Naive thymus-derived CD4-positive, alpha-beta T cell (primary cell): ENCODE measurements at regions not wholly inside any gene's neighbourhood (a gene's known extent, or its start where the extent isn't known, plus 50 kb on each side); places are given as distances from the start of the nearest gene placed in this dataset.
A peak's percentile ranks its signal among the peaks of the same experiment; 100 is the strongest.

Experiments used
- ATAC-seq: fragments of 150-1000 bp; cut with Tn5 transposase; 2 replicates; pipeline ENCODE4 v1.10.0; 2021; ENCODE audit warnings: mild to moderate bottlenecking, moderate library complexity
- CTCF ChIA-PET: fragments of 350-600 bp; sonication (Branson Sonifier 250); formaldehyde crosslinking; loops from one replicate; lab custom pipeline; 2021; ENCODE audit warnings: antibody characterized with exemption; lab: Charles Lee
- POLR2A ChIA-PET: fragments of 350-600 bp; sonication (Branson Sonifier 250); formaldehyde crosslinking; loops from one replicate; lab custom pipeline; 2021; ENCODE audit warnings: antibody characterized with exemption, inconsistent platforms; lab: Charles Lee
- DNase-seq, 9 donors: peaks; one replicate each; pipeline versions ENCODE4 v3.0.0 to v3.0.0-alpha.2; 2020 to 2022; ENCODE audit warnings: mixed read lengths in 1 of 9
- H3K27ac ChIP-seq: one replicate; pipeline ENCODE4 v1.7.0; 2013; ENCODE audit warnings: mild to moderate bottlenecking, low read depth, low read length, moderate library complexity
- H3K27me3 ChIP-seq, 2 donors: one replicate each; pipeline ENCODE4 v1.7.0; 2013; ENCODE audit warnings: low read length in 2 of 2, mild to moderate bottlenecking in 2 of 2, moderate library complexity in 2 of 2; ENCODE audit not compliant: control insufficient read depth in 2 of 2, insufficient read depth in 2 of 2
- H3K36me3 ChIP-seq, 3 experiments: 1 replicate in 2 of 3; 2 replicates in 1 of 3; pipeline ENCODE4 v1.7.0; 2013; ENCODE audit warnings: low read length in 3 of 3, mild to moderate bottlenecking in 3 of 3, moderate library complexity in 1 of 3; ENCODE audit not compliant: insufficient read depth in 3 of 3, control insufficient read depth in 2 of 3
- H3K4me1 ChIP-seq, 2 donors: one replicate each; pipeline ENCODE4 v1.7.0; 2013; ENCODE audit warnings: low read length in 2 of 2, mild to moderate bottlenecking in 2 of 2, moderate library complexity in 1 of 2; ENCODE audit not compliant: control insufficient read depth in 2 of 2, insufficient read depth in 2 of 2
- H3K4me3 ChIP-seq: 2 replicates; pipeline ENCODE4 v1.7.0; 2013; ENCODE audit warnings: mild to moderate bottlenecking, low read length
- H3K9me3 ChIP-seq, 3 experiments: 1 replicate in 2 of 3; 2 replicates in 1 of 3; pipeline ENCODE4 v1.7.0; 2013; ENCODE audit warnings: low read length in 3 of 3; ENCODE audit not compliant: control insufficient read depth in 2 of 3
- H3K27ac Mint-ChIP-seq, 9 donors: one replicate each; pipeline ENCODE4 v1.8.0; 2020 to 2022; ENCODE audit warnings: mixed read lengths in 9 of 9, mild to moderate bottlenecking in 8 of 9, moderate library complexity in 5 of 9, inconsistent platforms in 2 of 9
- H3K27me3 Mint-ChIP-seq, 5 donors: one replicate each; pipeline ENCODE4 v1.8.0; 2021 to 2022; ENCODE audit warnings: mixed read lengths in 5 of 5, mild to moderate bottlenecking in 1 of 5
- H3K36me3 Mint-ChIP-seq, 5 donors: one replicate each; pipeline ENCODE4 v1.8.0; 2020 to 2022; ENCODE audit warnings: mixed read lengths in 5 of 5, mild to moderate bottlenecking in 3 of 5, inconsistent platforms in 1 of 5
- H3K4me1 Mint-ChIP-seq, 7 donors: one replicate each; pipeline ENCODE4 v1.8.0; 2020 to 2022; ENCODE audit warnings: mixed read lengths in 7 of 7, mild to moderate bottlenecking in 3 of 7, inconsistent platforms in 1 of 7
- H3K4me3 Mint-ChIP-seq, 10 donors: one replicate each; pipeline ENCODE4 v1.8.0; 2020 to 2022; ENCODE audit warnings: mild to moderate bottlenecking in 10 of 10, mixed read lengths in 10 of 10, moderate library complexity in 6 of 10, inconsistent platforms in 2 of 10
- H3K9me3 Mint-ChIP-seq, 11 donors: one replicate each; pipeline ENCODE4 v1.8.0; 2020 to 2022; ENCODE audit warnings: mixed read lengths in 11 of 11, mild to moderate bottlenecking in 4 of 11, inconsistent platforms in 1 of 11, moderate library complexity in 1 of 11
- intact Hi-C, 2 donors: fragments of 100-400 bp; cut with micrococcal nuclease; formaldehyde crosslinking; loops; one replicate each; pipeline ENCODE4 v1.15.1; 2023

DNA sequence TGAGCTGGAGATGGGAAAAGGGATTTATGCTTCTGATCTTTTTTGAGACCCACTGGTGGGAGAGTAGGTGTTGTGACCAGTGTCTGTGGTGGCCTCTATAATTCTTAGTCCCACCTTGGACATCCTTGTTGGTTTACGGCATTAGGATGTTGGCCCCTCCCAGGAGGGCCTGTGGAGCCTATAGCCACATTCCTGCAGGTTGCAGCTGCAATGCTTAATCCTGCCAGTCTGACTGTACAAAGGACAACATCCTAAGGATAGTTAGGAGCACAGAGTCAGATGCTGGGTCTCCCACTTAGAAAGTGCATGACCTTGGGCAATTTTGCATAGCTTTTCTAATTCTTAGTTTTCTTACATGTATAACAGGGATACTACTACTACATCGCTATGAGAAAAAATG lies 150.9 kb upstream of the SLC38A2 start:
- Histone ChIP-seq H3K27me3 (no peaks in the 10 kb centered on the region), H3K4me3 (no peak overlapping the region), H3K4me1 (peaks cover 7 to 19% of the 10 kb centered on the region in 2 donors), H3K27ac (peak overlapping the region; percentile 48), H3K36me3 (no peaks in the 10 kb centered on the region), H3K9me3 (no peaks in the 10 kb centered on the region)
- H3K4me1 Mint-ChIP-seq = peaks cover 22 to 63% (median 46%) of the 10 kb centered on the region in 7 donors
- H3K27ac Mint-ChIP-seq = peak overlapping the region; percentile 83 to 97 (median 90)
- ATAC-seq (no peak), DNase-seq (no peak)
- H3K36me3 Mint-ChIP-seq = peaks cover 0 to 61% (median 0%) of the 10 kb centered on the region in 5 donors
- peaks cover 0 to 7% (median 1%) of the 10 kb centered on the region in 11 donors for H3K9me3 Mint-ChIP-seq
- peak overlapping the region; percentile 68 to 84 (median 76) for H3K4me3 Mint-ChIP-seq
- CTCF ChIA-PET = interaction anchor here (0.7 to 1.2 kb wide), 3 partner anchors 27 to 136 kb away, joined by 3 read pairs; no protein-coding TSS in a partner anchor
- H3K27me3 Mint-ChIP-seq = no peaks in the 10 kb centered on the region
- intact Hi-C loops = loop anchor here (1.0 to 10.0 kb wide), 4 partner anchors 61 to 1361 kb away; no protein-coding TSS in a partner anchor
- POLR2A ChIA-PET = interaction anchor here (0.7 to 2.5 kb wide), 12 partner anchors 23 to 1734 kb away, joined by 3 to 8 read pairs (median 4); no protein-coding TSS in a partner anchor

DNA sequence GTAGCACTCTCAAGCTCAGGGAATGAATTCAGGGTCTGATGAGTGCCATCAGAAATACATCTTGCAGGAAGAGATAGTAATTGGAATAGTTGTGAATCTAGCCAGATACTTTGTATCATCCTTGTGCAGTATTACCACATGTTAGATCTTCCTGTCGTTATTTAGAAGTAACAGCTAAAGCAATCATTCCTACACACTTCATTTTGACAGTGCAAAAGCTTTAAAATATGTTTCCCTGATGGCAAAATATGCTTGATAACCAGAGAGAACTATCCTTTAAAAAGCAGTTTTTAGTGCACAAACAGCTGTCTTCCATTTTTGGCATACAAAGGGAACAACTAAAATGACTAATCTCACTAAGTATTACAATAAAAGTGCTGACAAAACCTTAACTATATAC lies 149.5 kb upstream of the SLC38A2 start:
- Mint-ChIP-seq H3K9me3 (no peaks in the 10 kb centered on the region), H3K4me3 (peak overlapping the region in 2 of 10 donors; percentile 28 to 43), H3K4me1 (peaks cover 30 to 77% (median 56%) of the 10 kb centered on the region in 7 donors), H3K27ac (peak overlapping the region in 5 of 9 donors; percentile 37 to 90 (median 83)), H3K36me3 (peaks cover 0 to 52% (median 0%) of the 10 kb centered on the region in 5 donors), H3K27me3 (no peaks in the 10 kb centered on the region)
- Histone ChIP-seq H3K36me3 (no peaks in the 10 kb centered on the region), H3K27me3 (no peaks in the 10 kb centered on the region), H3K4me1 (peaks cover 7 to 27% of the 10 kb centered on the region in 2 donors), H3K4me3 (no peak overlapping the region), H3K27ac (no peak overlapping the region), H3K9me3 (no peaks in the 10 kb centered on the region)
- intact Hi-C loops = loop anchor here (5.0 to 10.0 kb wide), 3 partner anchors 60 to 1363 kb away; no protein-coding TSS in a partner anchor
- ChIA-PET CTCF (no interaction called here), POLR2A (interaction anchor here (0.6 to 2.2 kb wide), 2 partner anchors 61 to 87 kb away, joined by 5 read pairs; no protein-coding TSS in a partner anchor)
- no peak for DNase-seq
- no peak for ATAC-seq

DNA sequence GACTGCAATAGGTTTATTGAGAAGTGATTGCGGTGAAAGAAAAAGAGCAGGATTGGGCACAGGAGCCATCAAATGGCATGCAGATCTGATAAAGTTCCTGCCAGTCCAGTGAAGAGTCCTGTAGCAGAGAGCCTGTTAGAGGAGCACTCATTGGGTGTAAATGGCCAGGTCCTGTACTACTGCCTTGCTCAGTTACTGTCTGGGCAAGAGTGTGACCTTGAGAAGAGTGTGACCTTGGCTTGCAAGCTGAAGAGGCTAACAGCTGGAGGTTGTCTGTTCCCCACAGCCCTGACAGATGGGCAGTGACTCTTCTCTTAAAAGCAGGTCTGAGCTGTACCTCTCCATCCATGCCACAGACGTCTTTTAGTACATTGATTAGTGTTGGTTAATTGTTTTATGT lies 148.6 kb upstream of the SLC38A2 start:
- CTCF ChIA-PET = interaction anchor here (0.6 kb wide), 1 partner anchor 1381 kb away, joined by 3 read pairs; no protein-coding TSS in a partner anchor
- no peak for DNase-seq
- Histone ChIP-seq H3K36me3 (no peaks in the 10 kb centered on the region), H3K9me3 (no peaks in the 10 kb centered on the region), H3K27ac (no peak overlapping the region), H3K4me3 (no peak overlapping the region), H3K4me1 (peaks cover 7 to 32% of the 10 kb centered on the region in 2 donors), H3K27me3 (no peaks in the 10 kb centered on the region)
- Mint-ChIP-seq H3K9me3 (no peaks in the 10 kb centered on the region), H3K36me3 (peaks cover 0 to 45% (median 0%) of the 10 kb centered on the region in 5 donors), H3K4me1 (peaks cover 32 to 81% (median 59%) of the 10 kb centered on the region in 7 donors), H3K27ac (peak overlapping the region in 2 of 9 donors; percentile 15 to 83), H3K27me3 (no peaks in the 10 kb centered on the region), H3K4me3 (peak overlapping the region in 1 of 10 donors; percentile 16)
- ATAC-seq = no peak
- POLR2A ChIA-PET = interaction anchor here (2.2 kb wide), 1 partner anchor 88 kb away, joined by 5 read pairs; no protein-coding TSS in a partner anchor
- intact Hi-C loops = loop anchor here (2.0 to 10.0 kb wide), 4 partner anchors 48 to 1364 kb away; no protein-coding TSS in a partner anchor

DNA sequence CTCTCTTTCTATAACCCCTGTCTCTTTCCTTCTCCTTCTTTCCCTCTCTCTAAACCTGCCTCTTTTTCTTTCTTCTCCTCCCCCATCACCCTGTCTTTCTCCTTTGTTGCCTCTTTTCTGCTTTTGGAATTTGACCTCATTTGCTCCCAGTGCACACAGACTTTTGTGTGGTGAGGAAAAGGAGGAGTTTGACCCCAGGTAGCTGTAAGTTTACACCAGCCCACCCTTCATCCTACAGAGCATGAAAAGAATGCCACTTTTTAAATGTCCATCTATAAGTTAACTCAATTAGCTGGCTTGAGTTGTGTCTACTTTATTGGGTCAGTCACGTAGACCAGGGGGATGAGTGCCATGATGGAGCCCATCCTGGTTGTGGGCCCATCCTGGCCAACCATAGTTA lies 146.8 kb upstream of the SLC38A2 start:
- Histone ChIP-seq H3K4me3 (no peak overlapping the region), H3K27me3 (no peaks in the 10 kb centered on the region), H3K27ac (no peak overlapping the region), H3K4me1 (peaks cover 5 to 23% of the 10 kb centered on the region in 2 donors), H3K9me3 (no peaks in the 10 kb centered on the region), H3K36me3 (no peaks in the 10 kb centered on the region)
- DNase-seq (no peak), ATAC-seq (no peak)
- intact Hi-C loops = no loop called here
- Mint-ChIP-seq H3K4me1 (peaks cover 30 to 82% (median 59%) of the 10 kb centered on the region in 7 donors), H3K4me3 (peak overlapping the region in 1 of 10 donors; percentile 12), H3K27ac (peak overlapping the region in 4 of 9 donors; percentile 15 to 62 (median 60)), H3K36me3 (peaks cover 0 to 41% (median 0%) of the 10 kb centered on the region in 5 donors), H3K27me3 (no peaks in the 10 kb centered on the region), H3K9me3 (peaks cover 0 to 8% (median 0%) of the 10 kb centered on the region in 11 donors)
- ChIA-PET POLR2A (interaction anchor here (1.3 kb wide), 1 partner anchor 135 kb away, joined by 4 read pairs; no protein-coding TSS in a partner anchor), CTCF (no interaction called here)

DNA sequence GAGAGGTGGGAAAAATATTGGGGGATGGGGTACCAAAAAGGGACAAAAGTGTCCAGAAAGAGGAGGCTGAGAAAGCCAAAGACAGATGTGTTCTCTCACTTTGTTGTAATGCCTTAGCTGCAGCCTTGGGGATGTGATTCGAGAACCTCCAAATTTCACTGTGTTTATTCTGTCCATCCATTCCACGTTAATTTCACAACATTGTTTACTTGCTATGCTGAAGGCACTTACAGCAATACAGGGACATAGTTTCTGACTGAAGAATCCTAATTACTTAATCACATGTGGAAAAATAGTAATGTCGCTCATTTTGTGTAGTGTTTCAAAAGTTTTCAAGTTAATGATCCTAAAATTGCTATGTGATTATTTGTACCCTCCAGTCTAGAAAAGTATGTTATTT lies 146.2 kb upstream of the SLC38A2 start:
- Histone ChIP-seq H3K27me3 (no peaks in the 10 kb centered on the region), H3K27ac (no peak overlapping the region), H3K36me3 (no peaks in the 10 kb centered on the region), H3K4me3 (no peak overlapping the region), H3K4me1 (peaks cover 0 to 24% of the 10 kb centered on the region in 2 donors), H3K9me3 (no peaks in the 10 kb centered on the region)
- peaks cover 25 to 82% (median 59%) of the 10 kb centered on the region in 7 donors for H3K4me1 Mint-ChIP-seq
- intact Hi-C loops = no loop called here
- H3K27me3 Mint-ChIP-seq = no peaks in the 10 kb centered on the region
- peak overlapping the region in 4 of 9 donors; percentile 15 to 60 (median 45) for H3K27ac Mint-ChIP-seq
- peaks cover 0 to 11% (median 0%) of the 10 kb centered on the region in 11 donors for H3K9me3 Mint-ChIP-seq
- POLR2A ChIA-PET = no interaction called here
- H3K4me3 Mint-ChIP-seq = no peak overlapping the region
- CTCF ChIA-PET = no interaction called here
- no peak for DNase-seq
- H3K36me3 Mint-ChIP-seq = peaks cover 0 to 43% (median 0%) of the 10 kb centered on the region in 5 donors
- no peak for ATAC-seq

DNA sequence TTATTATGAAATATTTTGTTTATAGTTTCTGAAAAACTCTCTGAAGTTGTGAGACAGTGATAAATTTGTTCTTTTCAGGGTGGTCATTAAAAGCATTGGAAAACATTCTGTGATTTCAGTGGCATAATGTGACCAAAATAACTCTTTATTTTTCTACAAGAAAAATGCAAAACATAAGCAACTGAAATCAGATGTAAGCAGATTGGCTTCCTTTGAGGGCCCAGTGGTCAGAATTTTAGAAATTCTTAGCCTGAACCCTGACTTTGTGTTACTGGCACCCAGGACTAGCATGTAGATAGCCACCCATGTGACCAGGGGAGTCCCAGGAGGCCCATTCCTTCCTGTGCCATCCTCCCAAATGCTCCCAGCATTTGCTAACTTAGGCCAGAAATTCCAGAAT lies 145.6 kb upstream of the SLC38A2 start:
- Histone ChIP-seq H3K36me3 (no peaks in the 10 kb centered on the region), H3K4me3 (no peak overlapping the region), H3K27me3 (no peaks in the 10 kb centered on the region), H3K9me3 (no peaks in the 10 kb centered on the region), H3K27ac (no peak overlapping the region), H3K4me1 (peaks cover 0 to 25% of the 10 kb centered on the region in 2 donors)
- intact Hi-C loops = no loop called here
- ChIA-PET POLR2A (no interaction called here), CTCF (no interaction called here)
- Mint-ChIP-seq H3K36me3 (peaks cover 0 to 47% (median 0%) of the 10 kb centered on the region in 5 donors), H3K27ac (peak overlapping the region in 2 of 9 donors; percentile 67 to 71), H3K4me3 (no peak overlapping the region), H3K27me3 (no peaks in the 10 kb centered on the region), H3K4me1 (peaks cover 26 to 81% (median 59%) of the 10 kb centered on the region in 7 donors), H3K9me3 (peaks cover 0 to 15% (median 0%) of the 10 kb centered on the region in 11 donors)
- ATAC-seq (no peak), DNase-seq (no peak)
